NCI-H526 treated with DMSO at 0.1 percent for 48 hours (cell line): ENCODE measurements at regions not wholly inside any gene's neighbourhood (a gene's known extent, or its start where the extent isn't known, plus 50 kb on each side); places are given as distances from the start of the nearest gene placed in this dataset.
"Not testable (repeated sequence)": the region's sequence is repeated elsewhere in the genome, so short reads cannot be mapped to it uniquely, and the experiment has no call there.

Source experiments
- DNase-seq: peaks from one replicate; lab custom pipeline; 2025; lab: John Stamatoyannopoulos, UW

- no peak for DNase-seq
These were observed 118.8 kb upstream of the GALNT15 start for GRCh38 chr3:16055606-16056211.

- no peak for DNase-seq
These were observed 118.3 kb upstream of the GALNT15 start for GRCh38 chr3:16056217-16056616.

- no peak for DNase-seq
These were observed 116.0 kb upstream of the GALNT15 start for GRCh38 chr3:16058521-16058920.

- no peak for DNase-seq
These were observed 115.4 kb upstream of the GALNT15 start for GRCh38 chr3:16059081-16059537.

- no peak for DNase-seq
These were observed 114.6 kb upstream of the GALNT15 start for GRCh38 chr3:16059711-16060357.

GRCh38 chr3:16060358-16060852 lies 114.1 kb upstream of the GALNT15 start:
- DNase-seq = no peak

- DNase-seq = no peak
These were observed 113.5 kb upstream of the GALNT15 start for GRCh38 chr3:16060945-16061344.

GRCh38 chr3:16061491-16061890 lies 113.0 kb upstream of the GALNT15 start:
- no peak for DNase-seq

GRCh38 chr3:16063603-16064002 lies 110.9 kb upstream of the GALNT15 start:
- DNase-seq = no peak

- no peak for DNase-seq
These were observed 109.7 kb upstream of the GALNT15 start for GRCh38 chr3:16064642-16065414.

GRCh38 chr3:16066545-16066944 lies 107.9 kb upstream of the GALNT15 start:
- DNase-seq = no peak

- DNase-seq = no peak
These were observed 107.5 kb upstream of the GALNT15 start for GRCh38 chr3:16066975-16067374.

GRCh38 chr3:16067837-16068471 lies 106.5 kb upstream of the GALNT15 start:
- DNase-seq = no peak

GRCh38 chr3:16069149-16069922 lies 105.1 kb upstream of the GALNT15 start:
- no peak for DNase-seq

GRCh38 chr3:16070707-16071106 lies 103.8 kb upstream of the GALNT15 start:
- no peak for DNase-seq

- DNase-seq = peak; percentile 22
These were observed 103.3 kb upstream of the GALNT15 start for GRCh38 chr3:16071206-16071605.

- DNase-seq = no peak
These were observed 101.9 kb upstream of the GALNT15 start for GRCh38 chr3:16072420-16073110.

GRCh38 chr3:16073203-16073602 lies 101.3 kb upstream of the GALNT15 start:
- no peak for DNase-seq

GRCh38 chr3:16073990-16074671 lies 100.3 kb upstream of the GALNT15 start:
- not testable (repeated sequence) for DNase-seq

- no peak for DNase-seq
These were observed 98.8 kb upstream of the GALNT15 start for GRCh38 chr3:16075647-16076046.
